CD4-positive, alpha-beta T cell treated with Interleukin-21 for 1 hour (primary cell): ENCODE measurements at regions not wholly inside any gene's neighbourhood (a gene's known extent, or its start where the extent isn't known, plus 50 kb on each side); places are given as distances from the start of the nearest gene placed in this dataset.
"Not testable (repeated sequence)": the region's sequence is repeated elsewhere in the genome, so short reads cannot be mapped to it uniquely, and the experiment has no call there.

Source experiments
- DNase-seq: peaks from one replicate; pipeline ENCODE4 v3.0.0-alpha.2; 2020

DNA sequence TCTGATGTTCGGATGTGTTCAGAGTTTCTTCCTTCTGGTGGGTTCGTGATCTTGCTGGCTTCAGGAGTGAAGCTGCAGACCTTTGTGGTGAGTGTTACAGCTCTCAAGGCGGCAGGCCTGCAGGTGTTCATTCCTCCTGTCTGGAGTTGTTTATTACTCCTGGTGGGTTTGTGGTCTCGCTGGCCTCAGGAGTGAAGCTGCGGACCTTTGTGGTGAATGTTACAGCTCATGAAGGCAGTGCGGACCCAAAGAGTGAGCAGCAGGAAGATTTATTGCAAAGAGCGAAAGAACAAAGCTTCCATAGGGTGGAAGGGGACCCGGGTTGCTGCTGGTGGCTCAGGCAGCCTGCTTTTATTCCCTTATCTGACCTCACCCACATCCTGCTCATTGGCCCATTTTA is 1226.8 kb upstream of the EPHA6 start:
- not testable (repeated sequence) for DNase-seq

DNA sequence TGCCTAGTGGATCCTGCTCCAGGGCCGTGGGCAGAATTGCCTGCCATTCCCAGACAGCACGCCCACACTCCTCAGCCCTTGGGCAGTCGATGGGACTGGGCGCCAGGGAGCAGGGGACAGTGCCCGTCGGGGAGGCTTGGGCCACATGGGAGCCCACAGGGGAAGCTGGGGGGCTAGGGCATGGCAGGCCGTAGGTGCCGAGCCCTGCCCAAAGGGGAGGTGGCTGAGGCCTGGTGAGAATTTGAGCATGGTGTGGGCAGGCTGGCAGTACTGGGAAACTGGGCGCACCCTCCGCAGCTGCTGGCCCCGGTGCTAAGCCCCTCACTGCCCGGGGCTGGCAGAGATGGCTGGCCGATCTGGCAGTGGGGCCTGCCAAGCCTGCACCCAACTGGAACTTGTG is 1225.9 kb upstream of the EPHA6 start:
- DNase-seq, result no peak

DNA sequence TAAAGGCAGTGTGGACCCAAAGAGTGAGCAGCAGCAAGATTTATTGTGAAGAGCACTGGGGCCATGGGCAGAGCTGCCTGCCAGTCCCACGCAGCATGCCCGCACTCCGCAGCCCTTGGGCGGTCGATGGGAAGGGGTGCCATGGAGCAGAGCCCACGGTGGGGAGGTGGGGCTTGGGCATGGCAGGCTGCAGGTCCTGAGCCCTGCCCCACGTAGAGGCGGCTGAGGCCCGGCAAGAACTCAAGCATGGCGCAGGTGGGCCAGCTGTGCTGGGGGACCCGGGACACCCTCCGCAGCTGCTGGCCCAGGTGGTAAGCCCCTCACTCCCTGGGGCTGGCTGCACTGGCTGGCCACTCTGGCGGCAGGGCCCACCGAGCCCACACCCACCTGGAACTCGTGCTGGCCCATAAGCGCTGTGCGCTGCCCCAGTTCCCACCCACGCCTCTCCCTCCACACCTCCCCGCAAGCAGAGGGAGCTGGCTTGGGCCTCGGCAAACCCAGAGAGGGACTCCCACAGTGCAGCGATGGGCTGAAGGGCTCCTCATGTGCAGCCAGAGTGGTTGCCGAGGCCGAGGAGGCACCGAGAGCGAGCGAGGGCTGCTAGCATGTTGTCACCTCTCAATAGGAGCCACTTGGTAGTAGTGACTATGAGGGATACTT is 1218.8 kb upstream of the EPHA6 start:
- DNase-seq, result no peak

DNA sequence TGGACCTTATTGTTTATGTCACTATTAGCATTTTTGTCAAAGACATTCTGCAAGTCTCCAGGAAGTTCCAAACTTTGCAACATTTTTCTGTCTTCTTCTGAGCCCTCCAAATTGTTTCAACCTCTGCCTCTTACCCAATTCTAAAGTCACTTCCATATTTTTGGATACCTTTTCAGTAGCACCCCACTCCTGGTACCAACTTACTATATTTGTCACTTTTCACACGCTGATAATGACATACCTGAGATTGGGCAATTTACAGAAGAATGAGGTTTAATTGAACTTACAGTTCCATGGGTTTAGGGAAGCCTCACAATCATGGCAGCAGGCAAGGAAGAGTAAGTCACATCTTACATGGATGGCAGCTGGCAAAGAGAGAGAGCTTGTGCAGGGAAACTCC is 1206.5 kb upstream of the EPHA6 start:
- no peak for DNase-seq

DNA sequence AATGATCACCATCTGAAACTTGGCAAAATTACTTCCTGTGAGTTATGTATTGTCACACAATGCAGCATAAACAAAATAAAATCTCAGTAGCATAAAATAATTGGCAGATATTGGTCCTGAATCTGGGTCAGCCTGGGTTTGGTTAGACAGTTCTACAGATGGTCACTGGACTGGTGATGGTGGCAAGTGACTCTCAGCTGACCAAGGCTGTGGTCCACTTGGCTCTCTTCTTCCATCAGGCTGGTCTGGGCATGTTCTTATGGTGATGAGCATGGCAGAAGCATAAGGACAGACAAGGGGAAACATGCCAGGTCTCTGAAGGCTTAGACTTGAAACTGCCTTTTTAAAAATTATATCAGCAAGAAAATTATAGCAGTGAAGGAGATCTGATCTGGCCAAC is 1205.0 kb upstream of the EPHA6 start:
- no peak for DNase-seq

DNA sequence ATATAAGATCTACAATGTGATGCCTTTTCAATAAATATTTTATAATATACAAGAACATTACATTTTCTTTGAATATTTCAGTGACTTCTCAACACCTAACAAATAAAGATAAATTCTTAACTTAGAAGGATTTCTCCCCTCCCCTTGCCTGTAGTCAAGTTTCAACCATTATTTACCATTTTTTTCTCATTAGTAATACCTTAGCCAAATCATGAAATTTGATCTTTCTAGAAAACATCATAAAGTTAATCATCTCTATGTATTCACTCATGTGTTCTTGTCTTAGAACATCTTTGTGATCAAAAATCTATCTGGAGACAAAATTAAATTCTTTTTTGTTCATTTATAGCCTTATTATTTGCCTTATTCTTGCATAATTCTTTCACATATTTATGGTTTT is 1201.8 kb upstream of the EPHA6 start:
- no peak for DNase-seq

DNA sequence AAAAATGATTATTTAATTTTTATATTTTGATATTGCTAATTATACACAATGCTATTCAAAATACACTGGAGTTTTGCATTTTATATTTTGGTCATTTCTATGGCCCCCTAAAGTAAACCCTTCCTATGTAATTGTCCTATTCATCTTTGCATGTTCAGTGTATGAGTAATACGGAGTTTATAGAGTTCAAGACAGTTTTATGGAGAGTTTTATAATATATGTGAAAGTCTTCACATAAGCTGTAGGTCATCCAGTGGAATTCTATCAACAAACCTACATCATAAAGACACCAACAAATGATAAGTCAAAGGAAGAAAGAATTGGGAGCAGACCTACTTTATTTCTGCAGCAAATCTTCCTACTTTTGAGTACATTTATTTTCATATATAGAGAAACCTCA is 1200.4 kb upstream of the EPHA6 start:
- no peak for DNase-seq

DNA sequence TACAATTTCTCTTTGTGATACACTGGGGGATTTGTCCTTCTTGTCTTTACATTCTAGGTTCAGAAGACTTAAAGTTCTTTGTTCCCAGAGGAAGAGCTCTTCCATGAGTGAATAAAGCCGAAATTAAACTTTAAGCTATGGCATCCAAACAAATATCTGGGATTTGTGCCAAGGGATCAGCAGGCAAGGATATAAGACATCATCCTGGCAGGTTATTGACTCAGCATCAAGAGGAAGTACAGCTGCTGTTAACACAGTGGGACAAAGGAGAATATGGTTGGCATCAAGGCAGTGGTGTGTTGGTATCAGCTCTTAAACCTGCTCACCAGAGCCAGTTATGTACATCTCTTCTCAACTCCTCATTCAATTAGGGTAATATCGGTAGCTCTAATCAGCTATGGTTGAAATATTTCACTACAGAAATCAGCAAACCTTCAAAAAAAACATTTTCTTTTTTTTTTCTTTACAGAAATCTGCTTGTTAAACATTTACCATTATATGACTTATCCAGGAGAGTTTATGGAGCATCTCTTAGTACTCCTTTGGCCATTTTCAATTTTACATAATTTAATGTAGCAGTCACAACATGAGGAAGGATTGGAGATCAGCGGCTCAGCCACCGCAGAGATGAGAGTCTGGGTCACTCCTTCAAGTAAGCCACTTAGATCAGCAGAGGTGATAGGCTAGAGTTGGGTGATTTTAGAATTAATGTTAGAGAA is 1198.6 kb upstream of the EPHA6 start:
- DNase-seq, result no peak

DNA sequence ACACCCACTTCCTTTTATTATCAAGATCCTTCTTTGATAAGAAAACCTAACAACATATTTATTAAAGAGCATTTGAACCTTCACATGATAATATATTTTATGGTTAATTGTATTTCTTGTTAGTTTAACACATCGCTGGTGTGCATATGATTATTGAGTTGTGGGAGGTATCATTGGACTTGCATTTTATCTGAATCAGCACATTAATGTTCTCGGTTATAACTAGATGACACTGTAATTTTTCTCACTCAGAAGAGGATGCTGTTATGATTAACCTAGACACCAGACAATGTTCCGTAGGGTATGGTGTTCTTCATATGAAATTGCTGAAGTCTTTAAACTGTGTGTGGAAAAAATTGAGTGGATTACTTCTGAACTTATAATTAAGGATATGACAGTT is 1188.3 kb upstream of the EPHA6 start:
- no peak for DNase-seq

DNA sequence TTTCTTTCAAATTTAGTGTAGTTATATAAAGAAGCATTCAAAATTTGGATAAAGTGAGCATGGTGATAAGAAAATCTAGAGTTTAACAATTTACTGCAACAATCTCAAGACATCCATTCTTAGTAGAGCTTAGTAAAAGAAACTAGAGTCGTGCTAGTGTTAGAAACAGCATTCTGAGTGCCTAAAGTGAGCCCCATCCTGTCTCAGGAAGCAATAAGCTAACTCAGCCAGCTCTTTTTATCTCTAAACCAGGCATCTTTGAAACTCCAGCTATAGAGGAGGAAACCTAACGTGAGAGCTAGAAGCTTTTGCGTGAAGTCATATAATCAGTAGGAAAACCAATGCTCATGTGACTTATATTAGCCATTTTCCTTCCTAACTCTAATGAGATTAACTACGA is 1187.1 kb upstream of the EPHA6 start:
- no peak for DNase-seq

DNA sequence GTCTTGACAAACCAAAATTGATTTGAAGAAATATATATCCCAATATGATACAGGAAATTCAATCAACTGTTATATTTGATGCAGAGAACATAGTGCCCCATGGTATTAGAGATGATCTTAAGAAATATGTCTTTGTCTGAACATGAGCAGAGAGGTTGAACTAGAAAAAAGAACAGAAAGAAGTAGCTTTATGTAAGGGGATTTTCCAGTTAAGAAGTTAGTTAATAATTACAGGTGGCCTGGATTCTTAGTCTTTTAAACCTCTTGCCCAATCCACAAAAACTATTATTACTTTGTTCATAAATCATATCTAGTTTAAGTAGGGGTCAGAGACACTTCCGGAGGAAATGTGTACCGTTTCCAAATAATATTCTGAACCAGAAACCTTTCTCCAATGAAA is 1186.7 kb upstream of the EPHA6 start:
- no peak for DNase-seq

DNA sequence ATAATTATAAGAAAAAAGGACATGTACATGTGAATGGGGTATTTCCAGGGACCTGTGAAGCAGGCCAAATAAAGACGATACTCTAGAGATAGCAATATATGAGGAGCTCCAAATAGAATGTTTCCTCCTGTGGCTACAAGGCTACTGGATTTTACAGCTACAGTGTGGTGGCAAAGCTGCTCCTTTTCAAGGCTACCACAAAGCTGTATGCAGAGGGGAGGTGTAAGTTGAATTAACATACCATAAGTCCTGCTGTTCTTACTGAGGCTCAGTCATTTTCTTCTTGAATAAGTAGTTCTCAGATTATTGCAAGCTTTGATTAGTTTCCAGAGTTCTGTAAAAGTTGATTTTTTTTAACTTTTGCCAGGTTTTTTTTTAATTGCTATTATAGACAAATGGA is 1184.6 kb upstream of the EPHA6 start:
- no peak for DNase-seq

DNA sequence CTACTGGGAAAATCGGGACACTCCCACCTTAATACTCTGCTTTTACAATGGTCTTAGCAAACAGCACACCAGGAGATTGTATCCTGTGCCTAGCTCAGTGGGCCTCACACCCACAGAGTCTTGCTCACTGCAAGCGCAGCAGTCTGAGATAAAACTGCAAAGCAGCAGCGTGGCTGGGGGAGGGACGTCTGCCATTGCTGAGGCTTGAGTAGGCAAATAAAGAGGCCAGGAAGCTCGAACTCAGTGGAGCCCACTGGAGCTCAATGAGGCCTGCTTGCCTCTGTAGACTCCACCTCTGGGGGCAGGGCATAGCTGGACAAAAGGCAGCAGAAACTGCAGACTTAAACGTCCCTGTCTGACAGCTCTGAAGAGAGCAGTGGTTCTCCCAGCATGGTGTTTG is 1169.1 kb upstream of the EPHA6 start:
- DNase-seq, result no peak

DNA sequence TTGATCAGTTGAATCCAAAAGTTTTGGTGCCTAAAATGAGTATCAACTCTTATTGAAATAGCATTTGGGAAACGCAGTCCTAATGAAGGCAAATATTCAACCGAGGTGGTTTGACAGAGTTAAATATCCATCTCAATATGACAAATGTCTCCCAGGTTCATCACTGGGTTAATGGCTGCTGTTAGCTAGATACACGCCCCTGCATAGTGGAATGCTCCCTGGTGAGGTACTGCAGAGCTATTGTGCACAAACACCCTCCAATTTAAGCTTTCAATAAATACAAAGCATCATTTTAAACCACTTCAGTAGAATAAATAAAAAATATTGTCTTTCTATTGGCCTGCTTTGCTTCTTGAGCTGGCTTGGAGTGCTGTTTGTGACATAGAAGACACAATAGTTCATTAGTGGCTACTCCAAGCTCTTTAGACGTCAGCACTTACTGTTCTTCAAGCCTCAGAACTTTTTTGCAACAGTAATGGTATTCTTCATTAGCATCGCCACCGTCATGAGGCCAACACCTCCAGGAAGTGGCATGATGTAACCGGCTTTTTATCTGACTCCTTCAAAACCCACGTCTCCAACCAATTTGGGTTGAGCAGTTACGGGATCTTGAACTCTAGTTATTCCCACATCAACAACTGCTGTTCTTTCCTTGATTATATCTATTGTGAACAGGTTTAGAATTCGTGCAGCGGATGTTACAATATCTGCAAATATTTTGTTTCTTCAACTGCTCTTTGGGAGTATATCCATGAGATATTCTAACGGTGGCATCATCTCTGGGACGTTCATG is 1159.6 kb upstream of the EPHA6 start:
- no peak for DNase-seq

DNA sequence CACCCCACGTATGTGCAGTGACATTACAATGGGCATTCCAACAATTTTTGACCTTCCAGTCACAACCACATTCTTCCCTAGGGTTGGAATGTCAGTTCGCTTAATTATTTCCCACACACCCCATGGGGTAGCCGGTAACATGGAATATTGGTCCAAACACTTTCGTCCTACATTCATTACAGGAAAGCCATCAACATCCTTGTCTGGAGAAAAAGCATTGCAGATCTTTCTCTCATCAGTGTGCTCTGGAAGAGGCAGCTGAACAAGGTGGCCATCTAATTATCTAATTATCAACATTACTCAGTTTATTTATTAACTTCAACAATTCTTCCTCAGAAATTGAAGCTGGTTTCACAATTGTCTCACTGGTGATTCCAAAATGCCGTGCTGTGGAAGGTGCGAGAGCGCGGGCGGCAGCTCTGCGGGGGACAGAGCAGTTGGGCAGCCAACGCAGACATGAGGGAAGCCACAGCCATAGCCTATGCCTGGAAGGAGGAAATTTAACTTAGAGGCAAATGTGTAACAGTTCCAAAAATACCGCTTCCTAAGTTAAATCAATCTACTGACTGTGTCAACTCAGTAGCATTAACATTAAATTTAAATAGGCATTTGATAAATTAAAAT is 1158.9 kb upstream of the EPHA6 start:
- DNase-seq, result no peak

DNA sequence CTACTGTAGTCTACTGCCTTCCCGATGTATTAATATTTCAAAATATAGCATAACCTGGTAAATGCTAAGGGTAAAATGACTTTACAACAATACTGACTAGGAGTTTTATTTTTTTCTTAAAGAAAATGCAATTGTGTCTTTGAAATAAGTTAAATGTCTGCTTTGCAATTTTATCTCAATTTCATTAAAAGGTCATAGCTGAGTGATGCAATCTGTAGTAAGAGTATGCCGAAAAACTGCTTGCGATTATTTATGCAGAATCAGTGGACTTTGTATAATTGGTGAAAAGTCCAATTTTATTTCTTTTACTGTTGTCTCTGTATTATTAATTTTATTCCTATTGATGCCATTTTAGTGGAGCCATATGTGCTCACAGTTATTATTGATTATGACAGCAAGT is 1143.6 kb upstream of the EPHA6 start:
- DNase-seq, result no peak

DNA sequence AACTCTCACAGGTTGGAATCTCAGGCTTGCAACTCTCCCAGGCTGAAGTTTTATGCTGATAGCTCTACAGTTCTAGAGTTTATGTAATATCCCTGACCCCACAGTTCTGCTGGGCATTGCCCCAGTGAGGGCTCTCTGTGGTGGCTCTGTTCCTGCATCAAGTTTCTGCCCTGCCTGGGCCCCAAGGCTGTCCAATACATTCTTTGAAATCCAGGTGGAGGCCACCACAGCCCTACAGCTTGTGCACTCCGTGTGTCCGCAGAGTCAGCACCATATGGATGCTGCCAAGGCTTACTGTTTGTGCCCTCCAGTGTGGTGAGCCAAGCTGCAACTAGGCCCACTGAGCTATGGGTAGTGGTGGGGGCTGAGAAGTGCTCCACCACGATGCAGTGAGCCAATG is 1141.2 kb upstream of the EPHA6 start:
- no peak for DNase-seq

DNA sequence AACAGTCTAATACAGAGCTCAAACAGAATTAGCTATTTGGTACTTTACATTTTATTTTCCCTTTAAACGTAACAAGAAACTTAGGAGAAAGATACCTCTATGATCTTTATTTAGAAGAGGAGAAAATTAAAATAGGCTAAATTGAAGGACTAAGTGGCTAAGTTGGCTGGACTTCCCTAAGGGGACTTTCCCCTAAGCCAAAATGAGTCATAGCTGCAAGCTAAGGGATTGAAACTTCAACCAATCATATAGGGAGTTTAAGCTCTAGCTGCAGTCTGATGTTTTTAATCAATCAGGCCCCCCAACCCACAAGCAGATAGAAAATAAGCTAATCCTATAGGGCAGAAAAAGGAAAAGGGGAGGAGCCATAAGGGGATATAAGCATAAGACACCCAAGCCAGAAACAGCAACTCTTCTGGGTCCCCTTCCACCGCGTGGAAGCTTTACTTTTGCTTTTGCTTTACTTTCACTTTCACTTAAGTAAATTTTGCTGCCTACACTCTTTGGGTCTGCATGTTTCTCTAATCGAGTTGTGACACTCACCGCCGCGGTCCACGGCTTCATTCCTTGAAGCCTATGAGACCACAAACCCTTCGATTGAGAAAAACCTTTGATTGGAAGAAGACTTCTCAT is 1108.5 kb upstream of the EPHA6 start:
- peak; percentile 64 for DNase-seq

DNA sequence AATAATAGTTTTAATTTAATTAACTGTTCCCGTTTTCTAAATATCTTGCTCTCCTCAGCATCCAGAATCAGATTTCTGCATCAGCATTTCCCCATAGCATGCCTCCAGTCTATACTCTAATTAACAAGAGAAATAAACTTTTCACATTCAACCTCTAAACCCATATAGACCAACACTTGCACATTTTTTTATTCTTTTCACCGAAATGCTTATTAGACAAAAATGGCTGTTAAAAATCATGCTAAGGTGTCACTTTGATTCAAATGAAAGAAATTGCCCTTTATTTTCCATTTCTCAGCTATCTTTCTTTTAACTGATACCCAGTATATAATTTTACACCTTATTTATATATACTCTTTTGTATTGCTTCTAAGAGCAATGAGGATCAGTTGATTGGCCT is 1107.1 kb upstream of the EPHA6 start:
- DNase-seq, result no peak

DNA sequence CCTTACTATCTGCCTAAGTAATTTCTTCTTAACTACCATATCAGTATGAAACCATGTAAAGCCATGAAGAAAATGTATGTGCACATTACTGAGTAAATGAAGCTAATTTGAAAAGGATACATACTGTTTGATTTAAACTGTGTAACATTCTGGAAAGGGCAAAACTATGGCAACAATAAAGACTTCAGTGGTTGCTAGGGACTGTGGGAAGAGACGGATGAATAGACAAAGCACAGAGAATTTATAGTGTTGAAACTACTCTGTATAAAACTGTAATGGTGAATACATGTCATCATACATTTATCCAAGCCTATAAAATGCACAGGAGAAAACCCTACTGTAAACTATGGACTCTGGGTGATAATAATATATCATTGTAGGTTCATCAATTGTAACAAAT is 1103.7 kb upstream of the EPHA6 start:
- DNase-seq, result no peak

DNA sequence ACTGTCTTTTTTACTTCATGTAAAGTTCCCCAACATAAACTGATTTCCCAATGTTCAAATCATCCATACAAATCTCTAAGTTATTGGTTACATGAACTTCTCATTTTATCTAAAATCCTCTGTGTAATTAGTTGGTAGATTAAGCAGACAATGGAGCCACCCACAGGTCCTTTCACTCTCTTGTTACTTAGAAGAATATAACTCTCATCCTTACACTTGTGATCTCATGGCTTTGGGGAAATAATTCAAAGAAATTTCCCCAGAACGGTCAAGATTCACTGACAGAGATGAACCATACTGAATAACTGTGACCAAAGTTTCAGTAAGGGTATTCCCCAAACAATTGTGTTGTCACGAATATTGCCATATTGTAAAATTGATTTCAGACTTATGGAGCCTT is 1102.6 kb upstream of the EPHA6 start:
- DNase-seq, result no peak

DNA sequence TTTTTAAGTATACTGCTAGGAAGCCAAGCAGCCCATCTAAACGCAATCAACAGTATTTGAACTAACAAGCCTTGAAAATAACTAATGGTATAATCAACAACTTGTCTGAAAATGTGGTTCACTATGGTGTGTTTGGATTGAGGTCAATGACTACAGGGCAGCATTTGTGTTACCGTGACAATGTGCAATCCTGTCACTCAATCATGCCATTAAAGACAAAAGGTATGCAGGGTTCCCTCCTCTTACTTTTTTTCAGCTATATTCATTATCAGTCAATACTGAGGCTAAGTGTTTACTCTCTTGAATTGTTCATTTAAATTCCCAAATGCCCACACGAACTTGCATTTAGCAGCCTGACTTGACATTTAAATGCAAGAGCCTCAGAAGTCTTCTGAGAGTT is 1099.3 kb upstream of the EPHA6 start:
- no peak for DNase-seq

DNA sequence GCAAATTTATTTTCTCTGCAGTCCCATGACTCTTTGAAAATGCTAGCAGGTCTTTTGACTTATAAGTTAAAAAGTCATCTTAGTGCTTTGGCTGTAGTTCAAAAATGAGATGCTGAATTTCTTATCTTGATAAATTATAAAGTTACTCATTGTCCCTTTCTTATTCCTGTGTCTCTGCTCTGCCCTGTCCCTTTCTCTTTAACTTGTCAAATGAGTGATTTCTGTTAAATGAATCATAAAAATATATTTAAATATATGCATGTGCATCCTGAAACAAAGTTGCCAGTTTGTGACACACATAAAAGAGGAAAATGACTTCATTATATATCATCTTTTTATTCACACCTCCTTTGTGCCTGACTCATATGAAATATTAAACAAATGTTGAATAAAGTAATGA is 1097.3 kb upstream of the EPHA6 start:
- no peak for DNase-seq
